SK-N-SH (cell line): ENCODE measurements at regions not wholly inside any gene's neighbourhood (a gene's known extent, or its start where the extent isn't known, plus 50 kb on each side); places are given as distances from the start of the nearest gene placed in this dataset.

Source experiments
- CTCF ChIA-PET: fragments of 300-600, 350-600 bp; formaldehyde crosslinking; extraction: SDS; loops from one replicate; lab custom pipeline; 2021; lab: Yijun Ruan, JAX
- POLR2A ChIA-PET: fragments of 350-600 bp; sonication (Branson Sonifier 250); formaldehyde crosslinking; extraction: SDS; loops from one replicate; lab custom pipeline; 2020; ENCODE audit warnings: antibody characterized with exemption, inconsistent platforms; lab: Yijun Ruan, JAX
- DNase-seq: peaks from one replicate; pipeline ENCODE4 v3.0.0; 2012
- H2AFZ ChIP-seq: fragments of 200-600 bp; sonication (generic); 2 replicates; pipeline ENCODE4 v1.8.1; 2016; ENCODE audit warnings: antibody characterized with exemption, mild to moderate bottlenecking, low read depth
- H3F3A ChIP-seq: fragments of 200-600 bp; sonication (generic); replicated peaks from 2 replicates; pipeline ENCODE3; 2016; ENCODE audit warnings: antibody characterized with exemption, mild to moderate bottlenecking; ENCODE audit not compliant: insufficient read depth
- H3K27ac ChIP-seq, 2 experiments: fragments of 200-500 bp in 1 of 2; fragments of 200-600 bp in 1 of 2; sonication (Bioruptor generic) in 1 of 2; sonication (generic), shearing (Covaris generic) in 1 of 2; 2 replicates each; pipeline versions ENCODE4 v1.5.1 to v1.6.1; 2014 to 2016; ENCODE audit warnings: low read depth in 2 of 2, inconsistent platforms in 1 of 2, low read length in 1 of 2, mild to moderate bottlenecking in 1 of 2, mixed read lengths in 1 of 2
- H3K27me3 ChIP-seq: fragments of 200-600 bp; sonication (generic), shearing (Covaris generic); 2 replicates; pipeline ENCODE4 v1.6.1; 2016; ENCODE audit warnings: mixed run types; ENCODE audit not compliant: insufficient read depth
- H3K36me3 ChIP-seq, 2 experiments: fragments of 200-500 bp in 1 of 2; fragments of 200-600 bp in 1 of 2; sonication (Bioruptor generic) in 1 of 2; sonication (generic) in 1 of 2; replicated peaks in 1 of 2; 2 replicates each; pipeline versions ENCODE3 to v1.5.1; 2014 to 2016; ENCODE audit warnings: low read length in 1 of 2, mild to moderate bottlenecking in 1 of 2; ENCODE audit not compliant: insufficient read depth in 2 of 2, control insufficient read depth in 1 of 2
- H3K4me1 ChIP-seq, 2 experiments: fragments of 200-500 bp in 1 of 2; fragments of 200-600 bp in 1 of 2; sonication (Bioruptor generic) in 1 of 2; sonication (generic), shearing (Covaris generic) in 1 of 2; 2 replicates each; pipeline versions ENCODE4 v1.5.1 to v1.6.1; 2014 to 2016; ENCODE audit warnings: low read depth in 1 of 2, low read length in 1 of 2, mixed run types in 1 of 2; ENCODE audit not compliant: insufficient read depth in 2 of 2, control insufficient read depth in 1 of 2
- H3K4me2 ChIP-seq: fragments of 200-600 bp; sonication (generic), shearing (Covaris generic); 2 replicates; pipeline ENCODE4 v1.6.1; 2017; ENCODE audit warnings: mixed run types
- H3K4me3 ChIP-seq, 2 experiments: fragments of 200-500 bp in 1 of 2; fragments of 200-600 bp in 1 of 2; sonication (Bioruptor generic) in 1 of 2; sonication (generic), shearing (Covaris generic) in 1 of 2; 2 replicates each; pipeline versions ENCODE4 v1.5.1 to v1.8.1; 2014 to 2016; ENCODE audit warnings: low read depth in 2 of 2, inconsistent platforms in 1 of 2, low read length in 1 of 2, mild to moderate bottlenecking in 1 of 2, mixed read lengths in 1 of 2, moderate library complexity in 1 of 2
- H3K79me2 ChIP-seq: fragments of 200-600 bp; sonication (generic); 2 replicates; pipeline ENCODE4 v1.8.1; 2017; ENCODE audit warnings: mild to moderate bottlenecking; ENCODE audit not compliant: insufficient read depth
- H3K9ac ChIP-seq: fragments of 200-600 bp; sonication (generic); 2 replicates; pipeline ENCODE4 v1.6.1; 2017; ENCODE audit warnings: mixed run types
- H3K9me2 ChIP-seq: fragments of 200-600 bp; sonication (generic); 2 replicates; pipeline ENCODE4 v1.6.1; 2017; ENCODE audit warnings: mixed run types
- H3K9me3 ChIP-seq: fragments of 200-600 bp; sonication (generic); 2 replicates; pipeline ENCODE4 v1.6.1; 2017; ENCODE audit warnings: mixed run types, mild to moderate bottlenecking, moderate library complexity
- H4K20me1 ChIP-seq: fragments of 200-600 bp; sonication (generic); 2 replicates; pipeline ENCODE4 v1.6.1; 2017; ENCODE audit warnings: mild to moderate bottlenecking, mixed run types; ENCODE audit not compliant: insufficient read depth
- CHD2 ChIP-seq: fragments of 150-350 bp; IDR thresholded peaks from 2 replicates; pipeline ENCODE4 v1.6.1; 2018; ENCODE audit warnings: low read length; ENCODE audit not compliant: partially characterized antibody
- EP300 ChIP-seq, 2 experiments: IDR thresholded peaks; 2 replicates each; pipeline versions ENCODE4 v1.4.0 to v1.6.1; 2012; ENCODE audit warnings: borderline replicate concordance in 1 of 2, low read depth in 1 of 2, low read length in 1 of 2
- EZH2phosphoT487 ChIP-seq: fragments of 200-600 bp; sonication (generic); IDR thresholded peaks from 2 replicates; pipeline ENCODE4 v1.6.1; 2017; ENCODE audit warnings: low read depth, mixed run types, mild to moderate bottlenecking, antibody characterized with exemption, moderate library complexity, borderline replicate concordance
- FOSL2 ChIP-seq: IDR thresholded peaks from 2 replicates; pipeline ENCODE4 v1.4.0; 2012; ENCODE audit warnings: low read depth, mild to moderate bottlenecking, moderate library complexity, borderline replicate concordance
- FOXM1 ChIP-seq: IDR thresholded peaks from 2 replicates; pipeline ENCODE4 v1.4.0; 2012; ENCODE audit warnings: low read depth, mild to moderate bottlenecking
- GABPA ChIP-seq: IDR thresholded peaks from 2 replicates; pipeline ENCODE4 v1.4.0; 2012; ENCODE audit warnings: low read depth, mild to moderate bottlenecking
- GATA2 ChIP-seq: sonication (generic); formaldehyde crosslinking; IDR thresholded peaks from 2 replicates; pipeline ENCODE4 v1.5.0; 2020; ENCODE audit warnings: mild to moderate bottlenecking, missing genetic modification reagents
- IRF3 ChIP-seq: fragments of 150-350 bp; IDR thresholded peaks from 2 replicates; pipeline ENCODE4 v1.6.1; 2016; ENCODE audit warnings: mild to moderate bottlenecking, low read depth, low read length
- MXI1 ChIP-seq: IDR thresholded peaks from 2 replicates; pipeline ENCODE4 v1.6.1; 2012; ENCODE audit warnings: mild to moderate bottlenecking, low read depth, low read length, improper control_type of control experiment
- NFIC ChIP-seq: IDR thresholded peaks from 2 replicates; pipeline ENCODE4 v1.4.0; 2012; ENCODE audit warnings: borderline replicate concordance
- NRF1 ChIP-seq: IDR thresholded peaks from 2 replicates; pipeline ENCODE4 v1.6.1; 2012; ENCODE audit warnings: low read depth, mild to moderate bottlenecking, low read length
- PBX3 ChIP-seq: IDR thresholded peaks from 2 replicates; pipeline ENCODE4; 2012
- RFX5 ChIP-seq: IDR thresholded peaks from 2 replicates; pipeline ENCODE4 v1.6.1; 2012; ENCODE audit warnings: mild to moderate bottlenecking, improper control_type of control experiment, low read length
- TAF1 ChIP-seq: IDR thresholded peaks from 2 replicates; pipeline ENCODE4 v1.6.1; 2012; ENCODE audit warnings: low read depth, mild to moderate bottlenecking, low read length, moderate library complexity, borderline replicate concordance
- WGBS: methylation state at CpG from one replicate; pipeline ENCODE4 v1.1.6; 2017; ENCODE audit warnings: low lambda C conversion rate; 5-methylcytosine and 5-hydroxymethylcytosine counted together

- Histone ChIP-seq H3K27ac (no peak overlapping the region), H3K79me2 (no peaks in the 10 kb centered on the region), H3K9me3 (no peaks in the 10 kb centered on the region), H4K20me1 (no peaks in the 10 kb centered on the region), H3K4me2 (no peak overlapping the region), H3K36me3 (no peaks in the 10 kb centered on the region), H3K9me2 (no peaks in the 10 kb centered on the region), H2AFZ (no peak overlapping the region), H3K9ac (no peak overlapping the region), H3K4me3 (no peak overlapping the region), H3F3A (no peaks in the 10 kb centered on the region), H3K4me1 (no peaks in the 10 kb centered on the region), H3K27me3 (no peaks in the 10 kb centered on the region; the same call in 1 of the 2 replicates)
- WGBS = 15% methylated on average over 3 of the region's 3 CpGs
- TF ChIP-seq GATA2 (CRISPR knock-in tag) (no peak), FOXM1 (no peak), CHD2 (no peak)
- DNase-seq = no peak
- ChIA-PET CTCF (interaction anchor here (1.2 kb wide), 1 partner anchor 60 kb away, joined by 3 read pairs; no protein-coding TSS in a partner anchor), POLR2A (no interaction called here)
Observed at GRCh38 chr9:19552282-19553105, 143.7 kb downstream of the ACER2 start.

GRCh38 chr9:19551124-19551929 is 142.5 kb downstream of the ACER2 start:
- CTCF ChIA-PET = interaction anchor here (0.9 kb wide), 1 partner anchor 80 kb away, joined by 4 read pairs; no protein-coding TSS in a partner anchor

More at GRCh38 chr9:19551124-19551929, 142.5 kb downstream of the ACER2 start:
- Histone ChIP-seq H3K27ac (no peak overlapping the region), H3K27me3 (no peaks in the 10 kb centered on the region; the same call in 1 of the 2 replicates), H3K79me2 (no peaks in the 10 kb centered on the region), H3F3A (no peaks in the 10 kb centered on the region), H3K9me3 (no peaks in the 10 kb centered on the region), H3K9ac (no peak overlapping the region), H3K9me2 (no peaks in the 10 kb centered on the region), H4K20me1 (no peaks in the 10 kb centered on the region), H3K4me1 (no peaks in the 10 kb centered on the region), H3K4me3 (no peak overlapping the region; a peak in 1 of 4 replicates), H3K4me2 (no peak overlapping the region; the same call in 1 of the 2 replicates), H2AFZ (no peak overlapping the region), H3K36me3 (no peaks in the 10 kb centered on the region)
- 32% methylated on average over 8 of the region's 8 CpGs for WGBS
- POLR2A ChIA-PET = no interaction called here
- no peak for DNase-seq
- no peak for TF ChIP-seq MXI1
- TF ChIP-seq EZH2phosphoT487 = no peak
- no peak for TF ChIP-seq GABPA
- TF ChIP-seq IRF3 = no peak
- no peak for TF ChIP-seq NRF1
- no peak for TF ChIP-seq EP300 (IDR thresholded peaks at IDR 0.05; ENCODE audit: borderline replicate concordance in 1 of 2, low read depth in 1 of 2, low read length in 1 of 2)
- no peak for TF ChIP-seq RFX5
- TF ChIP-seq NFIC = no peak
- no peak for TF ChIP-seq PBX3
- no peak for TF ChIP-seq FOSL2
- no peak for TF ChIP-seq TAF1
